HepG2 (cell line): ENCODE measurements at regions not wholly inside any gene's neighbourhood (a gene's known extent, or its start where the extent isn't known, plus 50 kb on each side); places are given as distances from the start of the nearest gene placed in this dataset.
A peak's percentile ranks its signal among the peaks of the same experiment; 100 is the strongest.

Experiments used
- ARNTL ChIP-seq: sonication (generic); formaldehyde crosslinking; IDR thresholded peaks from 2 replicates; pipeline ENCODE4 v1.4.0; 2020; ENCODE audit warnings: mild to moderate bottlenecking, missing genetic modification reagents
- CC2D1A ChIP-seq: sonication (generic); formaldehyde crosslinking; IDR thresholded peaks from 2 replicates; pipeline ENCODE4 v1.8.1; 2023; ENCODE audit warnings: mild to moderate bottlenecking, missing genetic modification reagents
- CENPBD1 ChIP-seq: sonication (generic); formaldehyde crosslinking; IDR thresholded peaks from 2 replicates; pipeline ENCODE4 v1.8.0; 2022; ENCODE audit warnings: missing genetic modification reagents, low read depth, mild to moderate bottlenecking, borderline replicate concordance
- CTCF ChIP-seq: sonication (generic); formaldehyde crosslinking; IDR thresholded peaks from 2 replicates; pipeline ENCODE4 v1.5.0; 2020; ENCODE audit warnings: mild to moderate bottlenecking, missing genetic modification reagents, moderate library complexity
- DR1 ChIP-seq: sonication (generic); formaldehyde crosslinking; IDR thresholded peaks from 2 replicates; pipeline ENCODE4 v1.8.0; 2021; ENCODE audit warnings: mild to moderate bottlenecking, missing genetic modification reagents, inconsistent platforms
- FOXJ3 ChIP-seq: sonication (generic); formaldehyde crosslinking; IDR thresholded peaks from 2 replicates; pipeline ENCODE4 v1.4.0; 2020; ENCODE audit warnings: missing genetic modification reagents, mild to moderate bottlenecking, borderline replicate concordance
- KDM2A ChIP-seq: sonication (generic); formaldehyde crosslinking; IDR thresholded peaks from 2 replicates; pipeline ENCODE4 v1.4.0; 2020; ENCODE audit warnings: low read depth, missing genetic modification reagents, borderline replicate concordance
- NFIC ChIP-seq: IDR thresholded peaks from 2 replicates; pipeline ENCODE4 v1.6.1; 2012; ENCODE audit warnings: mild to moderate bottlenecking, low read length, inconsistent platforms
- NR2F6 ChIP-seq, 2 experiments: IDR thresholded peaks; 2 replicates each; pipeline ENCODE4 v1.6.1; 2016; ENCODE audit warnings: antibody characterized with exemption in 1 of 2, mild to moderate bottlenecking in 1 of 2
- PBX3 ChIP-seq: sonication (generic); formaldehyde crosslinking; IDR thresholded peaks from 2 replicates; pipeline ENCODE4 v1.8.1; 2023; ENCODE audit warnings: missing genetic modification reagents, inconsistent platforms, borderline replicate concordance
- POGZ ChIP-seq: sonication (generic); formaldehyde crosslinking; IDR thresholded peaks from 2 replicates; pipeline ENCODE4 v1.4.0; 2020; ENCODE audit warnings: mild to moderate bottlenecking, missing genetic modification reagents
- POLR2A ChIP-seq, 2 experiments: IDR thresholded peaks; 2 replicates each; pipeline ENCODE4 v1.6.1; 2011; ENCODE audit warnings: low read depth in 2 of 2, low read length in 2 of 2, mild to moderate bottlenecking in 1 of 2, moderate library complexity in 1 of 2; ENCODE audit not compliant: insufficient read depth in 1 of 2
- RFX5 ChIP-seq: IDR thresholded peaks from 2 replicates; pipeline ENCODE4 v1.6.1; 2011; ENCODE audit warnings: low read depth, low read length, improper control_type of control experiment
- RNF2 ChIP-seq: fragments of 450-650 bp; conservative IDR thresholded peaks from 2 replicates; pipeline ENCODE4 v1.6.1; 2016; ENCODE audit warnings: low read depth
- SALL1 ChIP-seq: sonication (generic); formaldehyde crosslinking; IDR thresholded peaks from 2 replicates; pipeline ENCODE4 v1.8.0; 2022; ENCODE audit warnings: mild to moderate bottlenecking, missing genetic modification reagents
- SKI ChIP-seq: fragments of 450-650 bp; IDR thresholded peaks from one replicate; pipeline ENCODE4 v1.6.1; 2018; ENCODE audit warnings: mild to moderate bottlenecking; ENCODE audit not compliant: partially characterized antibody
- SNRNP70 ChIP-seq: fragments of 200-400 bp; formaldehyde crosslinking; IDR thresholded peaks from 2 replicates; pipeline ENCODE4 v1.6.1; 2017; ENCODE audit warnings: mild to moderate bottlenecking, low read depth, low read length, moderate library complexity
- TARDBP ChIP-seq: sonication (generic); formaldehyde crosslinking; IDR thresholded peaks from 2 replicates; pipeline ENCODE4 v1.8.0; 2022; ENCODE audit warnings: mild to moderate bottlenecking, missing genetic modification reagents
- THRA ChIP-seq: sonication (generic); formaldehyde crosslinking; IDR thresholded peaks from 2 replicates; pipeline ENCODE4 v1.4.0; 2020; ENCODE audit warnings: missing genetic modification reagents, borderline replicate concordance
- ZMAT3 ChIP-seq: sonication (generic); formaldehyde crosslinking; conservative IDR thresholded peaks from 2 replicates; pipeline ENCODE4 v1.7.0; 2021; ENCODE audit warnings: missing genetic modification reagents
- ZMYM4 ChIP-seq: sonication (generic); formaldehyde crosslinking; IDR thresholded peaks from 2 replicates; pipeline ENCODE4 v1.8.1; 2023; ENCODE audit warnings: mild to moderate bottlenecking, missing genetic modification reagents
- ZNF264 ChIP-seq: sonication (generic); formaldehyde crosslinking; IDR thresholded peaks from 2 replicates; pipeline ENCODE4 v1.4.0; 2020; ENCODE audit warnings: missing genetic modification reagents
- ZNF382 ChIP-seq: sonication (generic); formaldehyde crosslinking; IDR thresholded peaks from 2 replicates; pipeline ENCODE4 v1.5.0; 2020; ENCODE audit warnings: missing genetic modification reagents, mild to moderate bottlenecking, borderline replicate concordance
- ZNF503 ChIP-seq: sonication (generic); formaldehyde crosslinking; IDR thresholded peaks from 2 replicates; pipeline ENCODE4 v1.4.0; 2020; ENCODE audit warnings: missing genetic modification reagents
- ZNF746 ChIP-seq: sonication (generic); formaldehyde crosslinking; IDR thresholded peaks from 2 replicates; pipeline ENCODE4 v1.8.0; 2022; ENCODE audit warnings: mild to moderate bottlenecking, missing genetic modification reagents
- ZNF768 ChIP-seq: sonication (generic); formaldehyde crosslinking; IDR thresholded peaks from 2 replicates; pipeline ENCODE4 v1.4.0; 2020; ENCODE audit warnings: missing genetic modification reagents
- ZSCAN12 ChIP-seq: sonication (generic); formaldehyde crosslinking; IDR thresholded peaks from 2 replicates; pipeline ENCODE4 v1.9.0; 2021; ENCODE audit warnings: mild to moderate bottlenecking, missing genetic modification reagents

- TF ChIP-seq PBX3 (CRISPR knock-in tag) (no peak), ZMYM4 (CRISPR knock-in tag) (peak; percentile 73), RNF2 (no peak), ZNF264 (CRISPR knock-in tag) (0 out of 2 replicates have a peak, but pooled peaks have one; percentile 29), ZNF768 (CRISPR knock-in tag) (no peak), POGZ (peak; percentile 74; the same call in 1 of the 2 replicates), TARDBP (peak; percentile 77; the same call in 1 of the 2 replicates), NR2F6 (IDR thresholded peaks at IDR 0.05) (peak; percentile 51), NR2F6 (CRISPR knock-in tag; IDR thresholded peaks at IDR 0.05) (0 out of 2 replicates have a peak, but pooled peaks have one; percentile 13), SKI (peak; percentile 43), THRA (CRISPR knock-in tag) (peak; percentile 81; the same call in 1 of the 2 replicates), SNRNP70 (no peak), DR1 (CRISPR knock-in tag) (no peak), SALL1 (peak; percentile 67; the same call in 1 of the 2 replicates), CC2D1A (CRISPR knock-in tag) (no peak), FOXJ3 (CRISPR knock-in tag) (peak; percentile 90; the same call in 1 of the 2 replicates), POLR2A (IDR thresholded peaks at IDR 0.05; ENCODE audit: insufficient read depth in 1 of 2, low read depth in 2 of 2, low read length in 2 of 2) (no peak), ZNF503 (CRISPR knock-in tag) (peak; percentile 41; the same call in 1 of the 2 replicates), NFIC (peak; percentile 82), ZSCAN12 (CRISPR knock-in tag) (no peak), ARNTL (CRISPR knock-in tag) (no peak), ZNF746 (CRISPR knock-in tag) (no peak), RFX5 (no peak), CENPBD1 (CRISPR knock-in tag) (no peak), CTCF (CRISPR knock-in tag) (no peak), KDM2A (CRISPR knock-in tag) (no peak), ZNF382 (CRISPR knock-in tag) (no peak), ZMAT3 (CRISPR knock-in tag) (no peak)
Measured at GRCh38 chr2:167816874-167817290, 430.5 kb downstream of the STK39 start (continued).
